A549 (cell line): ENCODE measurements at regions not wholly inside any gene's neighbourhood (a gene's known extent, or its start where the extent isn't known, plus 50 kb on each side); places are given as distances from the start of the nearest gene placed in this dataset.

Experiments
- CTCF ChIP-seq: fragments of >200 bp; sonication (Bioruptor Twin); formaldehyde crosslinking; IDR thresholded peaks from 3 replicates; pipeline ENCODE4 v1.5.1; 2016
- JUNB ChIP-seq: fragments of >200 bp; sonication (Bioruptor Twin); formaldehyde crosslinking; IDR thresholded peaks from 2 replicates; pipeline ENCODE4 v1.6.1; 2016
- MAFK ChIP-seq: fragments of 450-650 bp; IDR thresholded peaks from 2 replicates; pipeline ENCODE4 v1.6.1; 2014; ENCODE audit not compliant: partially characterized antibody
- POLR2A ChIP-seq: IDR thresholded peaks from 2 replicates; pipeline ENCODE4 v1.6.1; 2012; ENCODE audit warnings: mild to moderate bottlenecking, low read length
- ZFP36 ChIP-seq: fragments of 450-650 bp; IDR thresholded peaks from 2 replicates; pipeline ENCODE4 v1.6.1; 2014; ENCODE audit warnings: borderline replicate concordance; ENCODE audit not compliant: partially characterized antibody

- TF ChIP-seq MAFK (no peak), POLR2A (no peak), CTCF (no peak), JUNB (no peak), ZFP36 (no peak)
These were observed 65.8 kb upstream of the ELMO1 start for GRCh38 chr7:37514497-37514896.
